CD8-positive, alpha-beta memory T cell (primary cell): ENCODE measurements at regions not wholly inside any gene's neighbourhood (a gene's known extent, or its start where the extent isn't known, plus 50 kb on each side); places are given as distances from the start of the nearest gene placed in this dataset.

Experiments
- CTCF ChIA-PET: fragments of 350-600 bp; sonication (Branson Sonifier 250); formaldehyde crosslinking; loops from one replicate; lab custom pipeline; 2021; ENCODE audit warnings: antibody characterized with exemption; lab: Charles Lee
- POLR2A ChIA-PET: fragments of 350-600 bp; sonication (Branson Sonifier 250); formaldehyde crosslinking; loops from one replicate; lab custom pipeline; 2021; ENCODE audit warnings: antibody characterized with exemption; lab: Charles Lee
- DNase-seq, 5 donors: peaks; one replicate each; pipeline versions ENCODE4 v3.0.0 to v3.0.0-alpha.2; 2020 to 2022; ENCODE audit warnings: mixed read lengths in 1 of 5
- H3K27ac ChIP-seq: one replicate; pipeline ENCODE4 v1.7.0; 2013; ENCODE audit warnings: low read depth, mild to moderate bottlenecking, low read length, moderate library complexity
- H3K27me3 ChIP-seq: 2 replicates; pipeline ENCODE4 v1.7.0; 2013; ENCODE audit warnings: low read length, mild to moderate bottlenecking; ENCODE audit not compliant: insufficient read depth, poor library complexity, severe bottlenecking
- H3K36me3 ChIP-seq: 2 replicates; pipeline ENCODE4 v1.7.0; 2013; ENCODE audit warnings: mild to moderate bottlenecking, low read length, moderate library complexity; ENCODE audit not compliant: insufficient read depth
- H3K4me1 ChIP-seq: 2 replicates; pipeline ENCODE4 v1.7.0; 2013; ENCODE audit warnings: mild to moderate bottlenecking, low read length, moderate library complexity; ENCODE audit not compliant: insufficient read depth
- H3K4me3 ChIP-seq: 2 replicates; pipeline ENCODE4 v1.7.0; 2013; ENCODE audit warnings: mild to moderate bottlenecking, low read length
- H3K9me3 ChIP-seq: 2 replicates; pipeline ENCODE4 v1.7.0; 2013; ENCODE audit warnings: mild to moderate bottlenecking, low read length
- H3K27ac Mint-ChIP-seq, 8 donors: one replicate each; pipeline ENCODE4 v1.8.0; 2020 to 2021; ENCODE audit warnings: mixed read lengths in 8 of 8, mild to moderate bottlenecking in 6 of 8, inconsistent platforms in 3 of 8, moderate library complexity in 3 of 8
- H3K27me3 Mint-ChIP-seq, 2 donors: one replicate each; pipeline ENCODE4 v1.8.0; 2020 to 2021; ENCODE audit warnings: mixed read lengths in 2 of 2, mild to moderate bottlenecking in 1 of 2, moderate library complexity in 1 of 2
- H3K36me3 Mint-ChIP-seq, 3 donors: one replicate each; pipeline ENCODE4 v1.8.0; 2020 to 2021; ENCODE audit warnings: mixed read lengths in 3 of 3, inconsistent platforms in 1 of 3, mild to moderate bottlenecking in 1 of 3
- H3K4me1 Mint-ChIP-seq, 3 donors: one replicate each; pipeline ENCODE4 v1.8.0; 2020 to 2021; ENCODE audit warnings: mixed read lengths in 3 of 3, inconsistent platforms in 1 of 3, mild to moderate bottlenecking in 1 of 3
- H3K4me3 Mint-ChIP-seq, 7 donors: one replicate each; pipeline ENCODE4 v1.8.0; 2020 to 2021; ENCODE audit warnings: mixed read lengths in 7 of 7, mild to moderate bottlenecking in 6 of 7, moderate library complexity in 4 of 7, inconsistent platforms in 2 of 7
- H3K9me3 Mint-ChIP-seq, 5 donors: one replicate each; pipeline ENCODE4 v1.8.0; 2020 to 2022; ENCODE audit warnings: mixed read lengths in 5 of 5, mild to moderate bottlenecking in 3 of 5, moderate library complexity in 2 of 5, inconsistent platforms in 1 of 5

DNA sequence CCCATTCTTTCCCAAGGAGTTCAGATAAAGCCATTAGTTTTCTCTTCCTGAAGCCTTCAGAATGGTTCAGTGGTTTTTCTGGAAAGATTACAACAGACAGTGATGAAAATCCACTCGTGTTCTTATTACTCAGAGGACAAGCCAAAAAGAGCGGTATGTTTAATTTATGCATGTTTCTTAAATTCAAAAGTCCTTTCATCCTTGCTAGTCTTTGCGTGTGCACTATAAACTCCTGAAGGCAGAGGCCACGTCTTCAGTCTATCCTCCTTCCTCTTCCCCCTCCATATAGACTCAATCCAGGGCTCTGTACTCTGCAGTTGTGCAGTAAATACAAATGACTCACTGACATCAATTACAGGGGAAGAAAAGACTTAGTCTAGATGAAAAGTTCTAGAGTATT, 409.2 kb upstream of the PLXNA2 start:
- no peaks in the 10 kb centered on the region for H3K36me3 ChIP-seq
- H3K4me3 ChIP-seq: no peak overlapping the region
- H3K9me3 Mint-ChIP-seq: peaks cover 0 to 2% (median 0%) of the 10 kb centered on the region in 5 donors
- CTCF ChIA-PET: interaction anchor here (1.0 kb wide), 1 partner anchor 13 kb away, joined by 4 read pairs; no protein-coding TSS in a partner anchor
- H3K27me3 ChIP-seq: no peaks in the 10 kb centered on the region
- no peaks in the 10 kb centered on the region for H3K9me3 ChIP-seq
- no peaks in the 10 kb centered on the region for H3K4me1 Mint-ChIP-seq
- no peak overlapping the region for H3K4me3 Mint-ChIP-seq
- no peak overlapping the region for H3K27ac Mint-ChIP-seq
- H3K27ac ChIP-seq: no peak overlapping the region
- no peaks in the 10 kb centered on the region for H3K36me3 Mint-ChIP-seq
- peaks cover 8 to 32% of the 10 kb centered on the region in 2 donors for H3K27me3 Mint-ChIP-seq
- POLR2A ChIA-PET: no interaction called here
- DNase-seq: no peak
- no peaks in the 10 kb centered on the region for H3K4me1 ChIP-seq

DNA sequence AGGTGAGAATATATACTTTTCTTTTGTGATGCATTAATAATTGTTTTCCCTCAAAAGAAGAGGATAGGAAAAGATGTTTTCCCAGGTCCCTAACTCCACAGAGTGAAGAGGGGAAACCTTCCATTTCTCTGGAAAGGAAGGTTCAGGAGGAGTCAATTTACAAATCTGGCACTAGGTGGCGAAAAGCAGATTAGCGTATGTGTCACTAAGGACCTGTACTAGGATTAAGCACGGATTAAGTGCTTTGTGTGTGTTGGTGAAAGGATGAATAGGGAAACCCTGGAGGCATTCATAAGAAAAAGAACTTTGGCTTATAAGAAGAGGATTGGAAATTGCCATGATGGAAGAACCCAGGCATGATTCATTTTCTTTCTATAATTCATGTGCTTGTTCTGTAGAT, 410.1 kb upstream of the PLXNA2 start:
- H3K9me3 Mint-ChIP-seq: peaks cover 0 to 2% (median 0%) of the 10 kb centered on the region in 5 donors
- DNase-seq: no peak
- Histone ChIP-seq H3K4me1 (no peaks in the 10 kb centered on the region), H3K27ac (no peak overlapping the region), H3K4me3 (no peak overlapping the region), H3K27me3 (no peaks in the 10 kb centered on the region), H3K36me3 (no peaks in the 10 kb centered on the region), H3K9me3 (no peaks in the 10 kb centered on the region)
- no peak overlapping the region for H3K27ac Mint-ChIP-seq
- ChIA-PET POLR2A (no interaction called here), CTCF (no interaction called here)
- H3K36me3 Mint-ChIP-seq: no peaks in the 10 kb centered on the region
- peaks cover 8 to 25% of the 10 kb centered on the region in 2 donors for H3K27me3 Mint-ChIP-seq
- no peak overlapping the region for H3K4me3 Mint-ChIP-seq
- no peaks in the 10 kb centered on the region for H3K4me1 Mint-ChIP-seq

DNA sequence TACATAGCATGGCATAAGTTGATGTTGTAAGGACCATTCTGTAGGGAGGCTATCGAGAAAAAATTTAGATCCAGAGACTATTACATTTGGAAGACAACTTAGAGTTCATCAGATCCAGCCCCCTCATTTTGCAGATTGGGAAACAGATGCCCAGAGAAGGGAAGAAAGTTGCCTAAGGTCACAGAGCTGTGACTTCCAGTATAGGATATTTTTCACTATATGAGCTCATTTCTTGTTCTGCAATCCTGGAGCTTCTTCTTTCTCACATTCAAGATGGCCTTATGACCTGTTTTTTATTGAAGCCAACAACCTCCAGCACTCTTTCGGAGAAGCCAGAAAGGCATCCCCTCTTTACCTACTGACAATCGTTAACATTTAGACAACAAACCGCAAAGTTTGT, 421.8 kb upstream of the PLXNA2 start:
- no peaks in the 10 kb centered on the region for H3K36me3 ChIP-seq
- H3K4me1 ChIP-seq: no peaks in the 10 kb centered on the region
- Mint-ChIP-seq H3K9me3 (no peaks in the 10 kb centered on the region), H3K27ac (no peak overlapping the region), H3K4me3 (no peak overlapping the region), H3K4me1 (no peaks in the 10 kb centered on the region), H3K27me3 (peaks cover 1 to 5% of the 10 kb centered on the region in 2 donors), H3K36me3 (no peaks in the 10 kb centered on the region)
- ChIA-PET POLR2A (no interaction called here), CTCF (no interaction called here)
- H3K27ac ChIP-seq: no peak overlapping the region
- DNase-seq: no peak
- H3K4me3 ChIP-seq: no peak overlapping the region
- H3K9me3 ChIP-seq: no peaks in the 10 kb centered on the region
- H3K27me3 ChIP-seq: no peaks in the 10 kb centered on the region

DNA sequence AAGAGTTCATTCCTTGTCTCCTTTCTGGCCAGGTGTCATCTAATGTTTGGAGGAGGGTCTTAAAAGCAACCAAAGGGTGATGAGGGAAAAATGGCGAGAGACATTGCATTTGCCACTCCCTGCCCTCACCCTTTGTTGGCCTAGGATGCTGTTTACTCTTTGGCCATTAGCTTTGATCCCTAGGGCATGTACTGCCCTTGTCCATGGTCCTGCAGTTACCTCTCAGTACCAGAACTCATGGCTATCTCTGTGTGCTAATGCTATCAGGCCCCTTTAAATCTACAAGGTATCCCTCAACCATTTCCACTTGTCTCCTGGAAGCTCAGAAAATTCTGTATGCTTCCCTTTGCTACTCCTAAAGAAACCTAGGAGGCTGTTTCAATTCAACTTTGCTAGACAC, 424.8 kb upstream of the PLXNA2 start:
- no peaks in the 10 kb centered on the region for H3K9me3 ChIP-seq
- H3K36me3 ChIP-seq: no peaks in the 10 kb centered on the region
- no peak overlapping the region for H3K4me3 Mint-ChIP-seq
- H3K27me3 Mint-ChIP-seq: peaks cover 1 to 9% of the 10 kb centered on the region in 2 donors
- H3K4me1 ChIP-seq: no peaks in the 10 kb centered on the region
- CTCF ChIA-PET: no interaction called here
- no peaks in the 10 kb centered on the region for H3K4me1 Mint-ChIP-seq
- no peak overlapping the region for H3K27ac ChIP-seq
- POLR2A ChIA-PET: no interaction called here
- no peaks in the 10 kb centered on the region for H3K27me3 ChIP-seq
- no peaks in the 10 kb centered on the region for H3K36me3 Mint-ChIP-seq
- no peak overlapping the region for H3K27ac Mint-ChIP-seq
- H3K4me3 ChIP-seq: no peak overlapping the region
- H3K9me3 Mint-ChIP-seq: no peaks in the 10 kb centered on the region
- DNase-seq: no peak

DNA sequence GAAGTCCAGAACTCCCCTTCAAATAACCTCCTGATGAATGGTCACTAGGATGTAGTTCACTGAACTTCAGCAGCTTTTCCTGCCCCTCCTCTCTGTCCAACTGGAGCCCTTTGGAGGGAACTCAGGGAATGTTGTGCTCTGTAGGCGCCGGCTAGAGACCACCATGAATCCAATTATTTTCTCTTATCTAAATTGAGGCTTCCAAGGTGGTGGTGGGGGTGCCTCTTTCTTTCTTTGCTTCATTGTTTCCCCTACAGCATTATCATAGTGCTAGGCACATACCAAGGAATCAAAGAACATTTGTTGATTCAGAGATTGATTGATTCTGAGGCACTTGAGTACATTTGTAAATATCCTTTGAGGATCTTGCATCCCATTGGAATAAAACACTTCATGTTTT, 426.6 kb upstream of the PLXNA2 start:
- POLR2A ChIA-PET: no interaction called here
- Mint-ChIP-seq H3K27me3 (peaks cover 3 to 11% of the 10 kb centered on the region in 2 donors), H3K4me1 (no peaks in the 10 kb centered on the region), H3K4me3 (no peak overlapping the region), H3K36me3 (no peaks in the 10 kb centered on the region), H3K9me3 (peaks cover 0 to 5% (median 2%) of the 10 kb centered on the region in 5 donors), H3K27ac (no peak overlapping the region)
- Histone ChIP-seq H3K36me3 (no peaks in the 10 kb centered on the region), H3K9me3 (no peaks in the 10 kb centered on the region), H3K27ac (no peak overlapping the region), H3K27me3 (no peaks in the 10 kb centered on the region), H3K4me1 (no peaks in the 10 kb centered on the region), H3K4me3 (no peak overlapping the region)
- no peak for DNase-seq
- CTCF ChIA-PET: no interaction called here

DNA sequence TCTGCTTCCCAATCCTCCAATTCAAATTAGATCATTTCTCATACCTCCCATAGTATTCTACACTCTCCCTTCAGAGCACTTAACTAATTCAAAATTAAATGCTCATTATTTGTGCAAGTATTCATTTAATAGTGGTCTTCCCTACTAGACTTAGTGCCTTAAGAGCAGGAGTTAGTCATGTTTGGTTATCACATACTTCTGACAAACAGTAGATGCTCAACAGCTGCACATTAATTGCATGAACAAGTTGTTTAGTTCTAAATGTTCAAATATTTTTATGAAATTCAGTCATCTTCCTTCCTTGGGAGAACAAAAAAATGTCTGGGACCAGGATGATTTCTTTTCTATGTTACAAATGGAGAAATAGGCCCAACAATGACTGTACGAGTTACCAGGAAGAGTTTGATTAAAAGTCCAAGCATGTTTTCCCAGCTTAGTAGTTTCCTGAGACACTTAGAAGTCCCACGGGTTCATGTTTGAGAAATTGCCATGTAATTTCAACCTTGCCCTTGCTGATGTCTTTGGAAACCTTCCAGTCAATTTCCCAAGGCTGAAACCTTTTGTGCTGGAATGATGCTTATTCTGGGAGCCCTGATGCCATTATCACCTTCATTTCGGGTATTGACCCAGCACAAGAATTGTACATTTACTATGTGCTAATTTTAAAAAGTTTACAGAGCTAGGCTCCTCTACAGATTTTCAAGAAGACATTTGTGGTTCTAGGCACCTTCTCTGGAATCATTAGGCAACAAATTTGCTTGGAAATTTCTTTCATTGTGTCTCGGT, 437.9 kb upstream of the PLXNA2 start:
- Mint-ChIP-seq H3K27me3 (peaks cover 4 to 6% of the 10 kb centered on the region in 2 donors), H3K4me3 (no peak overlapping the region), H3K27ac (no peak overlapping the region), H3K9me3 (peaks cover 0 to 4% (median 0%) of the 10 kb centered on the region in 5 donors), H3K4me1 (no peaks in the 10 kb centered on the region), H3K36me3 (no peaks in the 10 kb centered on the region)
- DNase-seq: no peak
- Histone ChIP-seq H3K4me1 (no peaks in the 10 kb centered on the region), H3K27ac (no peak overlapping the region), H3K9me3 (no peaks in the 10 kb centered on the region), H3K36me3 (no peaks in the 10 kb centered on the region), H3K27me3 (no peaks in the 10 kb centered on the region), H3K4me3 (no peak overlapping the region)
- POLR2A ChIA-PET: no interaction called here
- CTCF ChIA-PET: no interaction called here

DNA sequence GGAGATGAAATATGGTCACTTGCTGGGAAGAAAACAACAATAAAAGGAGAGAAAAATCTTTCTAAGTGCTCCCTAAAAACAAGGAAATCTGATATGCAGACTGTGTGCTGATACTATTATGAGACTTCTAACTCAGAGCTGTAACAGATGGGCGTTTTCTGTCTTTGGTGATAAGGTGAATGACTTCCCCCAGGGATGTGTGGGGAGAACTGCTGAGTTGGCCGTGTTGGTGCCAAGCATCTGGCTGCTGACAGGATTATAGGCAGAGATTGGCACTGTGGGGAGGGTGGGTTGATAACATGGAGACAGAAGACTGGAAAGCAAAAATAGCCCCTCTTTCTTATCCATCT, 438.5 kb upstream of the PLXNA2 start:
- no peaks in the 10 kb centered on the region for H3K4me1 ChIP-seq
- H3K9me3 Mint-ChIP-seq: peaks cover 0 to 4% (median 0%) of the 10 kb centered on the region in 5 donors

DNA sequence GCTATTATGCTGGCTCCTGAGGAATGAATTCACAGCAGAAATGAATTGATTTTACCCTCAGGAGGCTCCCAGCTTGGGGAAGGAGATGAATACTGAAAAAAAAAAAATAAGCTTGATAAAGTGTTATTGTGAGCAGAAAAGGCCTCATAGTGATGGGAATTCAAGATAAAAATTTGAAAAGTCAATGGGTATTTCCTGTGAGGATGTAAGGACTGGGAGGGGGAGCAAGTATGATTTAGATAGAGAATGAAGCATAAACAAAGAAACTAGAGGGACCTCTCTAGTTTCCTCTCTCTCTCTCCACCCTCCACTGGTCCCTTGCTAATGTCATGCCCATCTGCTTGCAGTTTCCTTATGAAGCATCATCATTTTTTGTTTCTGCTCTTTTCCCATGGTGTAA, 439.0 kb upstream of the PLXNA2 start:
- Histone ChIP-seq H3K4me1 (no peaks in the 10 kb centered on the region), H3K27ac (no peak overlapping the region), H3K36me3 (no peaks in the 10 kb centered on the region), H3K9me3 (no peaks in the 10 kb centered on the region), H3K4me3 (no peak overlapping the region), H3K27me3 (no peaks in the 10 kb centered on the region)
- Mint-ChIP-seq H3K9me3 (peaks cover 0 to 4% (median 0%) of the 10 kb centered on the region in 5 donors), H3K4me1 (no peaks in the 10 kb centered on the region), H3K4me3 (no peak overlapping the region), H3K36me3 (no peaks in the 10 kb centered on the region), H3K27me3 (peaks cover 3 to 4% of the 10 kb centered on the region in 2 donors), H3K27ac (no peak overlapping the region)
- POLR2A ChIA-PET: interaction anchor here (0.6 kb wide), 1 partner anchor 30 kb away, joined by 7 read pairs; no protein-coding TSS in a partner anchor
- CTCF ChIA-PET: no interaction called here
- DNase-seq: no peak

More for the DNA sequence above, 438.5 kb upstream of the PLXNA2 start:
- Histone ChIP-seq H3K9me3 (no peaks in the 10 kb centered on the region), H3K27ac (no peak overlapping the region), H3K4me3 (no peak overlapping the region), H3K36me3 (no peaks in the 10 kb centered on the region), H3K27me3 (no peaks in the 10 kb centered on the region)
- CTCF ChIA-PET: no interaction called here
- no peaks in the 10 kb centered on the region for H3K36me3 Mint-ChIP-seq
- no peak overlapping the region for H3K4me3 Mint-ChIP-seq
- POLR2A ChIA-PET: interaction anchor here (0.6 kb wide), 1 partner anchor 30 kb away, joined by 7 read pairs; no protein-coding TSS in a partner anchor
- no peak for DNase-seq
- no peaks in the 10 kb centered on the region for H3K4me1 Mint-ChIP-seq
- peaks cover 3 to 4% of the 10 kb centered on the region in 2 donors for H3K27me3 Mint-ChIP-seq
- H3K27ac Mint-ChIP-seq: no peak overlapping the region
